ENCODE measurements at regions not wholly inside any gene's neighbourhood (a gene's known extent, or its start where the extent isn't known, plus 50 kb on each side); places are given as distances from the start of the nearest gene placed in this dataset.

- ChIA-PET POLR2A (no interaction called here), CTCF (no interaction called here)
- H3K27ac ChIP-seq (ENCODE audit: low read length in 2 of 2) = no peak overlapping the region
- no peaks in the 10 kb centered on the region for H3K36me3 ChIP-seq (replicated peaks in 1 of 2; ENCODE audit: control extremely low read depth in 1 of 2, control insufficient read depth in 1 of 2, extremely low read depth in 1 of 2, insufficient read depth in 2 of 2, low read length in 1 of 2)
- H3K4me1 ChIP-seq (ENCODE audit: control insufficient read depth in 2 of 2, insufficient read depth in 2 of 2, low read length in 2 of 2) = peaks cover 4 to 5% of the 10 kb centered on the region in 2 donors
- Mint-ChIP-seq H3K4me1 (peaks cover 9% of the 10 kb centered on the region), H3K27ac (no peak overlapping the region), H3K27me3 (peaks cover 26% of the 10 kb centered on the region), H3K9me3 (ENCODE audit: insufficient read depth) (no peaks in the 10 kb centered on the region), H3K4me3 (no peak overlapping the region)
- no CpG with 5 or more reads among the region's 2 CpGs for WGBS (ENCODE audit: insufficient coverage)
- H4K20me1 ChIP-seq (ENCODE audit: control insufficient read depth, insufficient read depth, low read length, poor library complexity, severe bottlenecking) = no peaks in the 10 kb centered on the region
- no peak for DNase-seq
- intact Hi-C loops (cut with micrococcal nuclease) = no loop called here
- H3K9ac ChIP-seq (ENCODE audit: low read length) = no peak overlapping the region
- no peaks in the 10 kb centered on the region for H3K9me3 ChIP-seq (ENCODE audit: control extremely low read depth in 1 of 3, control insufficient read depth in 2 of 3, insufficient read depth in 1 of 3, low read length in 2 of 3)
- H3K79me2 ChIP-seq (ENCODE audit: control insufficient read depth, insufficient read depth, low read length) = no peaks in the 10 kb centered on the region
- H3K4me3 ChIP-seq (ENCODE audit: control extremely low read depth in 1 of 5, extremely low read depth in 1 of 5, insufficient read depth in 1 of 5, low read depth in 2 of 5, low read length in 4 of 5) = no peak overlapping the region
- H3K27me3 ChIP-seq (replicated peaks in 1 of 4; ENCODE audit: control extremely low read depth in 1 of 4, control insufficient read depth in 3 of 4, insufficient read depth in 4 of 4, low read length in 3 of 4) = peaks cover 0 to 12% (median 6%) of the 10 kb centered on the region in 4 experiments
- TF ChIP-seq EZH2 (IDR thresholded peaks at IDR 0.05; ENCODE audit: borderline replicate concordance, insufficient read depth, low read depth, low read length, poor library complexity, severe bottlenecking) (no peak), CTCF (IDR thresholded peaks at IDR 0.05) (no peak)
- ATAC-seq (ENCODE audit: low read depth) = no peak
- no peak overlapping the region for H2AFZ ChIP-seq (ENCODE audit: insufficient read depth, low read depth, low read length, poor library complexity, severe bottlenecking)
- H3K4me2 ChIP-seq (replicated peaks; ENCODE audit: low read depth, low read length, poor library complexity, severe bottlenecking) = no peak overlapping the region
Measured at GRCh38 chr3:44029100-44029499, 212.6 kb upstream of the TOPAZ1 start.

- H2AFZ ChIP-seq (ENCODE audit: insufficient read depth, low read depth, low read length, poor library complexity, severe bottlenecking) = no peak overlapping the region
- 97% methylated on average over 3 of the region's 7 CpGs for WGBS (ENCODE audit: insufficient coverage)
- H4K20me1 ChIP-seq (ENCODE audit: control insufficient read depth, insufficient read depth, low read length, poor library complexity, severe bottlenecking) = no peaks in the 10 kb centered on the region
- no peaks in the 10 kb centered on the region for H3K9me3 Mint-ChIP-seq (ENCODE audit: insufficient read depth)
- peaks cover 9% of the 10 kb centered on the region for H3K4me1 Mint-ChIP-seq
- intact Hi-C loops (cut with micrococcal nuclease) = no loop called here
- DNase-seq (no peak), ATAC-seq (ENCODE audit: low read depth) (no peak)
- no peak overlapping the region for H3K4me3 Mint-ChIP-seq
- H3K9me3 ChIP-seq (ENCODE audit: control extremely low read depth in 1 of 3, control insufficient read depth in 2 of 3, insufficient read depth in 1 of 3, low read length in 2 of 3) = no peaks in the 10 kb centered on the region
- TF ChIP-seq EZH2 (IDR thresholded peaks at IDR 0.05; ENCODE audit: borderline replicate concordance, insufficient read depth, low read depth, low read length, poor library complexity, severe bottlenecking) (no peak), CTCF (IDR thresholded peaks at IDR 0.05) (no peak)
- H3K4me2 ChIP-seq (replicated peaks; ENCODE audit: low read depth, low read length, poor library complexity, severe bottlenecking) = no peak overlapping the region
- no peak overlapping the region for H3K4me3 ChIP-seq (ENCODE audit: control extremely low read depth in 1 of 5, extremely low read depth in 1 of 5, insufficient read depth in 1 of 5, low read depth in 2 of 5, low read length in 4 of 5)
- ChIA-PET CTCF (no interaction called here), POLR2A (no interaction called here)
- H3K9ac ChIP-seq (ENCODE audit: low read length) = no peak overlapping the region
- H3K79me2 ChIP-seq (ENCODE audit: control insufficient read depth, insufficient read depth, low read length) = no peaks in the 10 kb centered on the region
- H3K27ac Mint-ChIP-seq = no peak overlapping the region
- peaks cover 4 to 5% of the 10 kb centered on the region in 2 donors for H3K4me1 ChIP-seq (ENCODE audit: control insufficient read depth in 2 of 2, insufficient read depth in 2 of 2, low read length in 2 of 2)
- peaks cover 0 to 9% (median 2%) of the 10 kb centered on the region in 4 experiments for H3K27me3 ChIP-seq (replicated peaks in 1 of 4; ENCODE audit: control extremely low read depth in 1 of 4, control insufficient read depth in 3 of 4, insufficient read depth in 4 of 4, low read length in 3 of 4)
- H3K36me3 ChIP-seq (replicated peaks in 1 of 2; ENCODE audit: control extremely low read depth in 1 of 2, control insufficient read depth in 1 of 2, extremely low read depth in 1 of 2, insufficient read depth in 2 of 2, low read length in 1 of 2) = no peaks in the 10 kb centered on the region
- H3K27ac ChIP-seq (ENCODE audit: low read length in 2 of 2) = no peak overlapping the region
- H3K27me3 Mint-ChIP-seq = peaks cover 17% of the 10 kb centered on the region
Measured at GRCh38 chr3:44030285-44030684, 211.4 kb upstream of the TOPAZ1 start.
